Motor neuron (in vitro differentiated cells): ENCODE measurements at regions not wholly inside any gene's neighbourhood (a gene's known extent, or its start where the extent isn't known, plus 50 kb on each side); places are given as distances from the start of the nearest gene placed in this dataset.

Source experiments
- ATAC-seq, 8 experiments: fragments of 200-7000 bp; cut with Tn5 transposase; replicated peaks in 6 of 8; 2 replicates each; pipeline ENCODE4 v1.8.0; 2021; ENCODE audit warnings: mild to moderate bottlenecking in 8 of 8, moderate library complexity in 8 of 8
- H3K27ac ChIP-seq, 2 donors: fragments of 250-450 bp; sonication (Bioruptor Pico); 2 replicates each; pipeline ENCODE4 v1.9.0; 2021; ENCODE audit warnings: antibody characterized with exemption in 2 of 2, mild to moderate bottlenecking in 2 of 2, moderate library complexity in 1 of 2
- H3K4me1 ChIP-seq, 2 donors: fragments of 250-450 bp; sonication (Bioruptor Pico); replicated peaks in 1 of 2; 2 replicates each; pipeline ENCODE4 v1.6.1; 2021; ENCODE audit warnings: antibody characterized with exemption in 2 of 2, mild to moderate bottlenecking in 2 of 2, moderate library complexity in 1 of 2
- H3K4me3 ChIP-seq, 5 donors: fragments of 250-450 bp; sonication (Bioruptor Pico); 2 replicates each; pipeline ENCODE4 v1.9.0; 2021; ENCODE audit warnings: antibody characterized with exemption in 5 of 5, mild to moderate bottlenecking in 5 of 5, moderate library complexity in 4 of 5
- WGBS, 10 experiments: fragments of 450-650 bp; shearing (Covaris generic); methylation state at CpG; one replicate each; pipeline ENCODE4 v1.0.0; 2022; 5-methylcytosine and 5-hydroxymethylcytosine counted together
- in situ Hi-C, 9 experiments: fragments of 400-800 bp; cut with MboI; loops; one replicate each; pipeline ENCODE4 v1.15.0; 2021; ENCODE audit warnings: low sequenced_read_pairs in 9 of 9, low pct_unique_long_range_greater_than_20kb in 2 of 9; ENCODE audit not compliant: unreplicated experiment in 9 of 9

DNA sequence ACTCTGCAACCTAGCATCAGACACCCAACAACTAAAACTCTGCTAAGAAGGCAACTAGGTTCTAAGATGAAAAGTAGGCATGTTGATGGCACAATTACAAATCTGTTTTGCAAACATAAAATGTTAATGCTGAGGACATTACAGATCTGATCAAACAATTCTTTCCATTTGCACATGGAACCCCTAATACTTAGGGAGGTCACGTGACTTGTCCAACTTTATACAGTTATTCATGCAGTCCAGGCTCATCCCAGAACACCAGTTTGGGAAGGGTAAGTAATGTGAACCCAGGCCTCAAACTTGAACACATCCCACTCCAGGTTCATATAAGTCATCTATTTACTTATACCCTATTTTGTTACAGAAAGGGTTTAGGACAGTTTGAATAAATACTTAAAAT lies 247.2 kb downstream of the HACE1 start:
- WGBS, 10 experiments, result 57 to 100% (median 82%) methylated on average over 1 of the region's 1 CpG; no CpG with 5 or more reads in 5 of the 10 experiments
- no peak for ATAC-seq
- in situ Hi-C loops, result no loop called here

DNA sequence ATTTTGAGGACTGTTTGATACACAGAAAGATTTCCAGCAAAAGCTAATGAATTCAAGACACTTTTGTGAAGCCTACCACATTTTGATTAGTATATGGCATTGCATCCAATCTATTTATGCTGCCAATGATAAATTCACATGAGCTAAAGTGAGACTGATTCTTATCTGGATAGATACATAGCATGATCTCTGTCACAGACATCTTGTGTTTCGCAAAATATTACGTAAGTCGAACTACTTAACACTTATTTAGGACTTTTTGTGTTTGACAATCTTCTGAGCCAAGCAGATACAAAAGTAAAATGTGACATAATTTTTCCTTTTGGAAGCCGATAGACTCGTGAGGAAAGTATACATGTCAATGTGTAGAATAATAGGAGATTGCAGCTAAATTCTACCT lies 251.6 kb downstream of the HACE1 start:
- no peak for ATAC-seq
- H3K27ac ChIP-seq, result no peak overlapping the region
- H3K4me3 ChIP-seq, result no peak overlapping the region
- 33 to 96% (median 84%) methylated on average over 3 to 5 of the region's 5 CpGs; no CpG with 5 or more reads in 1 of the 10 experiments for WGBS, 10 experiments
- no peaks in the 10 kb centered on the region for H3K4me1 ChIP-seq
- in situ Hi-C loops, result no loop called here

More for the DNA sequence above, 247.2 kb downstream of the HACE1 start:
- H3K27ac ChIP-seq, result no peak overlapping the region
- H3K4me3 ChIP-seq, result no peak overlapping the region
- no peaks in the 10 kb centered on the region for H3K4me1 ChIP-seq

DNA sequence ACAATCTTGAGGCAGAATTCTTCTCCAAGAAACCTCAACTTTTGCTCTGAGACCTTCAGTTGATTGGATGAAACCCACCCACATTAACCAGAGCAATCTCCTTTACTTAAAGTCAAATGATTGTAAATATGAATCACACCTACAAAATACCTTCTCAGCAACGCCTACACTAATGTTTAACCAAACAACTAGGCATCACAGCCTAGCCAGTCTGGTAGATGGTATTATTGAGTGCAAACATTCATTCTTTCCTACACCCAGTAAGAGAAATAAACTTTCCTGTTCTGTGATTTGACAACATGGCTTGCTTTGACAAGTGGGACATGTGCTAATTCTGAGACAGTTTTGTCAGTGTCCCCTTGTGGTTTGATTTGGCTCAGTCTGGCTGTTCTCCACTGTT lies 252.2 kb downstream of the HACE1 start:
- no peak for ATAC-seq
- no peak overlapping the region for H3K4me3 ChIP-seq
- in situ Hi-C loops, result no loop called here
- 0 to 100% (median 79%) methylated on average over 1 of the region's 1 CpG; no CpG with 5 or more reads in 6 of the 10 experiments for WGBS, 10 experiments
- no peaks in the 10 kb centered on the region for H3K4me1 ChIP-seq
- no peak overlapping the region for H3K27ac ChIP-seq

DNA sequence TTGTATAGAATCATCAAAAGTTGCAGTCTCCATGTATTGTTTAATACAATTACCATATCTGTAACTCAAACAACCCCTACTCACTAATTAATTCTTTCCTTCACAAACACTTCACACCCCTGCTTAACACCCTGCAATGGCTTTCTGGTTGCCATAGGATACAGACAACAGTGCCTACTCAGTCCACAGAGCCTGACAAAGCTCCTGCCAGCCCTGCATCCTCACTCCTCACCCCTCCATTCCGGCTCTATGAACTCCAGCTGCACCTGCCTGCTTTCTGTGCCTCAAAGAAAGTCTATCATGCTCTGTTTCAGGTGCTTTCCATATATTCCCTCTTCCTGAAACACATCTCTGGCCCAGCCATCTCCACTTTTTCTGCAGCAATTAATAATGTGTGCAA lies 253.4 kb downstream of the HACE1 start:
- no peak overlapping the region for H3K4me3 ChIP-seq
- WGBS, 10 experiments, result 0 to 100% (median 20%) methylated on average over 1 of the region's 1 CpG; no CpG with 5 or more reads in 4 of the 10 experiments
- H3K4me1 ChIP-seq, result peaks cover 0 to 1% of the 10 kb centered on the region in 2 donors
- peak in 5 of 8 experiments; percentile 96 to 100 (median 98) for ATAC-seq
- H3K27ac ChIP-seq, result no peak overlapping the region
- in situ Hi-C loops, result no loop called here

DNA sequence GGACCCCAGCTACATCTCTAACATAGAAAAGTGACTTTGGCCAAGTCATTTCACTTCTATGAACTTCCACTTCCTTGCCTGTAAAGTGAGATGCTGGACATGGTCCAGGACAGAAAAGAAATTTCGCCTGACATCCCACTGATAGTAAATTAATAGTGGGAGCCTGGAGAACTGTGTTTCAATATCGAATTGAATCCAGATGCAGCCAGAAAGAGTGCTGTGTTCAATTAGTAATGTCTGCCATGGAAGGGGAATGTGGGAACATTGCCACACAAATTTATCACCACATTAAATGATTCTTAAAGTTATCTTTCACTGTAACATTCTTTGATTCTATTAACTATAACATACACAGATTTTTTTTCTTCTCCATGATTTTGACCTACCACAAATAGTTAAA lies 255.0 kb downstream of the HACE1 start:
- 0 to 100% (median 58%) methylated on average over 1 to 2 of the region's 2 CpGs; no CpG with 5 or more reads in 2 of the 10 experiments for WGBS, 10 experiments
- Histone ChIP-seq H3K4me1 (peaks cover 0 to 10% of the 10 kb centered on the region in 2 donors), H3K27ac (no peak overlapping the region), H3K4me3 (no peak overlapping the region)
- no peak for ATAC-seq
- in situ Hi-C loops, result no loop called here

DNA sequence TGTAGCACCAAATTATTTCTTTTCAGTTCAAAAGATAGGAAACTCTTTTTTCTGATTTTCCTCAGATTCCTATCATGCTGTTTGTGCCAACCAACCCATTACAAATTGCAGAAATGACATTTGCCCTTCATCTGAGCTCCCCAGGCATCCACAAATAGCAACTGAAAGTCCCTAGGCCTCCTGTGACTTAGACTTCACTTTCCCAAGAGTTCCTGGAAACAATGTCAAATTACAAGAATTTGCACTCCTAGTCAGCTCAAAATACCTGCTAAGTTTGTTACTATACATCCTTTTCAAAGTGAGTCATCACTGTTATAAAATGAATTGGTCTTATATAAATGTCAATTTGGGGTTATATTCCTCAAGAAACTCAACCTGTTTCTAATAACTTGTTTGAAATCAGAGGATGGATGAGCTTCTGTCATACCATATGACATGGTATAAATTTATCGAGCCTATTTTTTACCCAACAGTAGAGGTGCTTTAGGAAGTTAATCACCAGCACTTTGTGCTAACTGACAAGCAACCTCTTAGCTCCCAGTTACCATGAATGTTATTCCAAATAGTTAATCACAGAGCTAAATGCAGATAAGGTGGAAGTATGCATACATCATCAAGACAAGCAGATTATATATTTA lies 256.5 kb downstream of the HACE1 start:
- in situ Hi-C loops, result no loop called here
- peaks cover 0 to 10% of the 10 kb centered on the region in 2 donors for H3K4me1 ChIP-seq
- no peak overlapping the region for H3K4me3 ChIP-seq
- 40 to 100% (median 90%) methylated on average over 1 of the region's 1 CpG; no CpG with 5 or more reads in 3 of the 10 experiments for WGBS, 10 experiments
- H3K27ac ChIP-seq, result no peak overlapping the region
- ATAC-seq, result no peak

DNA sequence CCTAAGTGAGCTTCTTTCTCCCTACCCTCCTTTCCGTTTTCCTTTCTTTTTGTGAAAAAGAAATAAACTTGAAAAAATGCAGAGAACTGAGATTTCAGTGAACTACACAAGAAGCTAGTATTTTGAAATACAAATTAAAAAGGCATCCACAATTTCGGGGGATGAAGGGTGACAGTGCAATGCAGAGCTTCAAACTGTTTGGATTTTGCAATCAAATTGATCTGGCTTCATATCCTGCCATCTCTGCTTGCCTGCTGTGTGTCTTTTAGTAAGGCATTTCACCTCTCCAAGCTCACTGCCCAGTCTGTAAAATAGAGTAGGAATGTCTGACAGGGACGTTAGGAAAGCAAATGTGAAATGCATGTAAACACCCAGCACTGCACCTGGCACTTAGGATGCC lies 258.0 kb downstream of the HACE1 start:
- in situ Hi-C loops, result no loop called here
- 0 to 87% (median 49%) methylated on average over 1 to 3 of the region's 3 CpGs for WGBS, 10 experiments
- Histone ChIP-seq H3K27ac (no peak overlapping the region), H3K4me1 (peaks cover 0 to 10% of the 10 kb centered on the region in 2 donors), H3K4me3 (no peak overlapping the region)
- ATAC-seq, result no peak

DNA sequence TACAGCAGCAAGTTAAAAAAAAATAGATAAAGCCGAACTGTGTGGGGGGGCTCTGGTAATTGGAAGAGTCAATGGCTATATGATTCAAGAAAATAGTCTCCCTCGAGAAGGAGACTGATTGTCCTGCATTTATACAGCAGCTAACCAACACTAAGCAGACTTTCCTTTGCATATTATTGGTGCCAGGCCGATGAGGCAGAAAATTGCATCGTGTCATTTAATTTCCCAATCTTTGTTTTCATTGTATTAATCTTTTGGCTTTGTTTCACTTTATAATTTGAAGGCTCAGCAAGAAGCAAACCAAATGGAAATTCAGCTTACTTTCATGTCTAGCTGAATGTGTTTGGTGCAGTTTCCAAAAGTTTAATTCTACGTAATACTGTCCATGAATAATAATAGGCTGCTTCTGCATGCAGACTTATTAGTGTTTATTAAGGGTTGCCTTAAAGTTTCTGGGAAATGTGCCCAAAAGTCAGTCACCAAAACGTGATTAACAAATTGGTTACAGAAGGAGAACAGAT lies 258.5 kb downstream of the HACE1 start:
- ATAC-seq, result no peak
- no peak overlapping the region for H3K4me3 ChIP-seq
- in situ Hi-C loops, result no loop called here
- peaks cover 0 to 10% of the 10 kb centered on the region in 2 donors for H3K4me1 ChIP-seq
- 14 to 80% (median 61%) methylated on average over 4 to 6 of the region's 6 CpGs for WGBS, 10 experiments
- no peak overlapping the region for H3K27ac ChIP-seq

DNA sequence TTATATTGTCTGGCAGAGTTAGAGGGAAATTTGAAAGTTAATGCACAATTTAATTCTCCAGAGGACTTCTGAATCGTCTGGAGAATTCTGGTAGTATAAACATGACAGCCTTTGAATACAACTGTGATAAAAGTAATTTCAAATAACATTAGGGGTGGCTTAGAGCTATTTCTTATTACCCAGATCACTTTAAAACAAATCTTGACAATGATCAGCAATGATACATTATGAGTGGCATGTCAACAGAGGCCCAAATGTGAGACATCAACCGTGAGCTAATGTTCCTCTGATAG lies 259.1 kb downstream of the HACE1 start:
- Histone ChIP-seq H3K27ac (no peak overlapping the region), H3K4me1 (peaks cover 0 to 10% of the 10 kb centered on the region in 2 donors), H3K4me3 (no peak overlapping the region)
- no peak for ATAC-seq
- WGBS, 10 experiments, result 8 to 100% (median 77%) methylated on average over 1 to 2 of the region's 2 CpGs; no CpG with 5 or more reads in 3 of the 10 experiments
- in situ Hi-C loops, result no loop called here

DNA sequence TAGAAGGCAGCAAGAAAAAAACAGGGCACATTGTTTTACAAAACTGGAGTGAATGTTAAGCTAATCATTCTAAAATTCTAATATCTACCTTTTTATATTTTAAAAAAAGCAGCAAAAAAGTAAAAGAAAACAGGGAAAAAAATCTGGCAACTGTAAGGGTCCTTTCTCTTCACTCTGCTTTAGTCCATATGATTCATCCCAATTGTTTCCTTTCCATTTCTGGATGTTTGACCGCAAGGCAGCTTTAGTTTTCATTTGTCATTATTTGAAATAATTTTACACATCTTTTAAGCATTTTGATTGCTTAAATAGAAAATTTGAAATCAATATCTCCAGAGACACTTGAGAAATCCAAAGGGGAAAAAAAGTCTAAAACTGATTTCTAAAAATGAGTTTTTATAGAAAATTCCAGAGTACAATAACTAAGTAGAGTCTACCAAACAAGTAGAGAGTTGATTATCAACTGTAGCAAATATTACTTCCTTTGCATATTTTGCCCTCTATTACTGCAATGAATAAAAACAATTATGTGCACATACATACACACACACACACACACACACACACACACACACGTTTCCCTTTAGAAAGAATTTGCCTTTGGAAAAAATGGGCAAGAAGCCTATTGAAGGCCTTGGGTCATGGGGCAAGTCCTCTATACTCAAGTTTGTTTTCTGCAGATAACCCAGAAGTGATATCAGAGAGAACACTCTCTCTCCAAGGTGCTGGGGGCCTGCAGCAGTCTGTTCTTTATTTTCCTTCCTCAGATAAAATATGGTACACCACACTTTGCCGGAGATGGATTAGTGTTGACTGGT lies 259.7 kb downstream of the HACE1 start:
- in situ Hi-C loops, result no loop called here

DNA sequence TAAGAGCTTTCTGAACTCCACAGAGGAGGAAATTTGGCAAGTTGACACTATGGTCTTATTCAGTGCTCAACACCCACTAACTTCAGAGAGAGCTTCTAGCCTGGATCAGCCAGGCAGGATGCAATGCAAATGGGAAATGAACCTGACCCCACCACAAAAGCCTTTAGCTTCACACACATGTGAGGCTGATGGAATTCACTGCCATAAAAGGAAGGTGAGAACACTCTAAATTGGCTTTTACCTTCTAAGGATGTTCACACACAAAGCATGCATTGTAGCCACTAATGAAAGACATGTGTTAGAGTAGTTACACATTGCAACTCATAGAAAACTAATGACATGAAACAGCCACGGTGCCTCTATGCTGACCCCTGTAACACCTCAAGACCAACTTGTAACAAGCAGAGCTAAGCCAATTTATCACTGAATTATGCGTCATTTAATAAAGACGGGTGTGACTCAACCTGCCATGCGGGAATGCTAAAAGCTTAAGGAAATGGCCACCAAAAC lies 262.1 kb downstream of the HACE1 start:
- H3K27ac ChIP-seq, result no peak overlapping the region
- H3K4me3 ChIP-seq, result no peak overlapping the region
- 0 to 90% (median 54%) methylated on average over 1 to 4 of the region's 4 CpGs; no CpG with 5 or more reads in 4 of the 10 experiments for WGBS, 10 experiments
- ATAC-seq, result peak in 3 of 8 experiments; percentile 65 to 82 (median 81)
- in situ Hi-C loops, result no loop called here
- peaks cover 0 to 10% of the 10 kb centered on the region in 2 donors for H3K4me1 ChIP-seq

More for the DNA sequence above, 259.7 kb downstream of the HACE1 start:
- H3K4me1 ChIP-seq, result peaks cover 0 to 10% of the 10 kb centered on the region in 2 donors
- no peak for ATAC-seq
- WGBS, 10 experiments, result 31 to 100% (median 84%) methylated on average over 1 to 3 of the region's 3 CpGs
- H3K4me3 ChIP-seq, result no peak overlapping the region
- H3K27ac ChIP-seq, result no peak overlapping the region

DNA sequence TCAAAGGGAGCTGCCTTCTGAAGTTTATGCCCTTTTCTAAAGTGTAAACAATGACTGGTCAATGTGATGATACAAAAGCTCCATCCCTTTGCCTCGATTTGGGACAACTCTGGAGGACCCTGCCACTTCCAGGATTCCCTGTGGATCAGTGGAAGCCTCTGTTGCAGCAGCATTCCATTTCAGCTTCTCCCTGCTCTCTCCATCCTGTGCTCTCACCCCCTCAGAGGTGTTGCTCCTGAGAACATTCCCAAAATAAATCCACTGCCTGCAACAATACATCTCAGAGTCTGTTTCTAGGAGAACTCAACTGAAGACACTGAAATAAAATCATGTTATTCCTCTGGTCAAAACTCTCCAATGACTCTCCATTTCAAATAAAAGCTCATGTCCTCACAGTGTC lies 263.6 kb downstream of the HACE1 start:
- no peak for ATAC-seq
- 0 to 67% (median 32%) methylated on average over 1 of the region's 1 CpG; no CpG with 5 or more reads in 6 of the 10 experiments for WGBS, 10 experiments
- in situ Hi-C loops, result no loop called here
- Histone ChIP-seq H3K27ac (no peak overlapping the region), H3K4me3 (no peak overlapping the region), H3K4me1 (peaks cover 3 to 6% of the 10 kb centered on the region in 2 donors)

DNA sequence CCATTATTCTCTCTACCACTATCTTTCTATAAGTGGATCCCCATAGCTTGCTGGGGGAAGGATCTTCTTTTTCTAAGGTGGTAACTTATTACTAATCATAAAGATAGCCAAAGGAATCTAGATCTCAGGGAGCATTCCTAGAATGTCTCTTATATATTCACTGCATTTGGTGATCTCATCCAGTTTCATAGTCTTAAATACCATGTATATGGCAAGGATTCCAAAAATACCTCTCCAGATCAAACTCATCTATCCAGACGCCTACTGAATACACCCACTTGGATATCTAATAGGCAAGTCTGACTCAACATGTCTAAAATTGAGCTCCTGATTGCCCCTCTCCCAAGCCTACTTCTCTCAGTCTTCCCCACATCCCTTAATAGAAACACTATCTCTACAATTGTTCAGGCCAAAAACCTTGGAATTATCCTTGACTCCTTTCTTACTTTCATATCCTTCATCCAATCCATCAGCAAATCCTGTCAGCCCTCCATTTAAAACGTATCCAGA lies 264.4 kb downstream of the HACE1 start:
- WGBS, 10 experiments, result 14 to 90% (median 72%) methylated on average over 1 to 2 of the region's 2 CpGs; no CpG with 5 or more reads in 4 of the 10 experiments
- Histone ChIP-seq H3K4me1 (peaks cover 0 to 3% of the 10 kb centered on the region in 2 donors), H3K4me3 (no peak overlapping the region), H3K27ac (no peak overlapping the region)
- ATAC-seq, result no peak
- in situ Hi-C loops, result no loop called here
